CD4-positive, CD25-positive, alpha-beta regulatory T cell (primary cell): ENCODE measurements at regions not wholly inside any gene's neighbourhood (a gene's known extent, or its start where the extent isn't known, plus 50 kb on each side); places are given as distances from the start of the nearest gene placed in this dataset.

Source experiments
- ATAC-seq, 2 donors: fragments of 150-1000 bp; cut with Tn5 transposase; one replicate each; pipeline ENCODE4 v1.10.0; 2021; ENCODE audit warnings: low read depth in 2 of 2, moderate number of reproducible peaks in 2 of 2, moderate library complexity in 1 of 2
- DNase-seq, 3 donors: peaks; one replicate each; pipeline versions ENCODE4 v3.0.0 to v3.0.0-alpha.2; 2012 to 2022; ENCODE audit warnings: mixed read lengths in 1 of 3
- H3K27ac ChIP-seq: one replicate; pipeline ENCODE4 v1.7.0; 2013; ENCODE audit warnings: mild to moderate bottlenecking, low read length; ENCODE audit not compliant: insufficient read depth, poor library complexity, severe bottlenecking
- H3K27me3 ChIP-seq: one replicate; pipeline ENCODE4 v1.7.0; 2013; ENCODE audit warnings: low read length; ENCODE audit not compliant: control insufficient read depth, insufficient read depth
- H3K36me3 ChIP-seq: one replicate; pipeline ENCODE4 v1.7.0; 2013; ENCODE audit warnings: mild to moderate bottlenecking, low read length, moderate library complexity; ENCODE audit not compliant: control insufficient read depth, insufficient read depth
- H3K4me1 ChIP-seq: 2 replicates; pipeline ENCODE4 v1.7.0; 2013; ENCODE audit warnings: mild to moderate bottlenecking, low read length; ENCODE audit not compliant: insufficient read depth, control insufficient read depth, poor library complexity, severe bottlenecking
- H3K4me3 ChIP-seq: one replicate; pipeline ENCODE4 v1.7.0; 2013; ENCODE audit warnings: low read depth, mild to moderate bottlenecking, low read length, moderate library complexity
- H3K9me3 ChIP-seq, 2 experiments: 1 replicate in 1 of 2; 2 replicates in 1 of 2; pipeline ENCODE4 v1.7.0; 2013; ENCODE audit warnings: low read length in 2 of 2, mild to moderate bottlenecking in 1 of 2, moderate library complexity in 1 of 2; ENCODE audit not compliant: control insufficient read depth in 2 of 2
- H3K27ac Mint-ChIP-seq, 3 donors: one replicate each; pipeline ENCODE4 v1.8.0; 2020 to 2022; ENCODE audit warnings: mild to moderate bottlenecking in 3 of 3, mixed read lengths in 3 of 3, moderate library complexity in 2 of 3
- H3K27me3 Mint-ChIP-seq: one replicate; pipeline ENCODE4 v1.8.0; 2022; ENCODE audit warnings: mild to moderate bottlenecking, mixed read lengths
- H3K36me3 Mint-ChIP-seq: one replicate; pipeline ENCODE4 v1.8.0; 2020; ENCODE audit warnings: mixed read lengths
- H3K4me1 Mint-ChIP-seq, 4 donors: one replicate each; pipeline ENCODE4 v1.8.0; 2020 to 2022; ENCODE audit warnings: mixed read lengths in 4 of 4, mild to moderate bottlenecking in 1 of 4
- H3K4me3 Mint-ChIP-seq, 4 donors: one replicate each; pipeline ENCODE4 v1.8.0; 2020 to 2022; ENCODE audit warnings: mild to moderate bottlenecking in 4 of 4, mixed read lengths in 4 of 4, moderate library complexity in 3 of 4
- H3K9me3 Mint-ChIP-seq, 7 donors: one replicate each; pipeline ENCODE4 v1.8.0; 2020 to 2022; ENCODE audit warnings: mixed read lengths in 7 of 7, mild to moderate bottlenecking in 3 of 7, moderate library complexity in 2 of 7

- DNase-seq (no peak), ATAC-seq (no peak)
- peaks cover 3 to 17% (median 9%) of the 10 kb centered on the region in 7 donors for H3K9me3 Mint-ChIP-seq
- no peak overlapping the region for H3K27ac ChIP-seq
- no peaks in the 10 kb centered on the region for H3K4me1 Mint-ChIP-seq
- no peaks in the 10 kb centered on the region for H3K4me1 ChIP-seq
- H3K36me3 Mint-ChIP-seq = no peaks in the 10 kb centered on the region
- H3K36me3 ChIP-seq = no peaks in the 10 kb centered on the region
- no peaks in the 10 kb centered on the region for H3K27me3 Mint-ChIP-seq
- H3K9me3 ChIP-seq = peaks cover 0 to 3% of the 10 kb centered on the region in 2 experiments
- H3K27me3 ChIP-seq = no peaks in the 10 kb centered on the region
- H3K4me3 ChIP-seq = no peak overlapping the region
- H3K4me3 Mint-ChIP-seq = no peak overlapping the region
- no peak overlapping the region for H3K27ac Mint-ChIP-seq
These were observed 184.4 kb downstream of the PCDH7 start for GRCh38 chr4:30904588-30904987.

- Mint-ChIP-seq H3K27me3 (no peaks in the 10 kb centered on the region), H3K36me3 (no peaks in the 10 kb centered on the region), H3K4me3 (no peak overlapping the region), H3K27ac (no peak overlapping the region), H3K9me3 (peaks cover 0 to 51% (median 6%) of the 10 kb centered on the region in 7 donors), H3K4me1 (no peaks in the 10 kb centered on the region)
- Histone ChIP-seq H3K36me3 (no peaks in the 10 kb centered on the region), H3K4me3 (no peak overlapping the region), H3K4me1 (no peaks in the 10 kb centered on the region), H3K27ac (no peak overlapping the region), H3K27me3 (no peaks in the 10 kb centered on the region), H3K9me3 (no peaks in the 10 kb centered on the region)
- DNase-seq = no peak
- no peak for ATAC-seq
These were observed 192.0 kb downstream of the PCDH7 start for GRCh38 chr4:30912098-30912714.

DNA sequence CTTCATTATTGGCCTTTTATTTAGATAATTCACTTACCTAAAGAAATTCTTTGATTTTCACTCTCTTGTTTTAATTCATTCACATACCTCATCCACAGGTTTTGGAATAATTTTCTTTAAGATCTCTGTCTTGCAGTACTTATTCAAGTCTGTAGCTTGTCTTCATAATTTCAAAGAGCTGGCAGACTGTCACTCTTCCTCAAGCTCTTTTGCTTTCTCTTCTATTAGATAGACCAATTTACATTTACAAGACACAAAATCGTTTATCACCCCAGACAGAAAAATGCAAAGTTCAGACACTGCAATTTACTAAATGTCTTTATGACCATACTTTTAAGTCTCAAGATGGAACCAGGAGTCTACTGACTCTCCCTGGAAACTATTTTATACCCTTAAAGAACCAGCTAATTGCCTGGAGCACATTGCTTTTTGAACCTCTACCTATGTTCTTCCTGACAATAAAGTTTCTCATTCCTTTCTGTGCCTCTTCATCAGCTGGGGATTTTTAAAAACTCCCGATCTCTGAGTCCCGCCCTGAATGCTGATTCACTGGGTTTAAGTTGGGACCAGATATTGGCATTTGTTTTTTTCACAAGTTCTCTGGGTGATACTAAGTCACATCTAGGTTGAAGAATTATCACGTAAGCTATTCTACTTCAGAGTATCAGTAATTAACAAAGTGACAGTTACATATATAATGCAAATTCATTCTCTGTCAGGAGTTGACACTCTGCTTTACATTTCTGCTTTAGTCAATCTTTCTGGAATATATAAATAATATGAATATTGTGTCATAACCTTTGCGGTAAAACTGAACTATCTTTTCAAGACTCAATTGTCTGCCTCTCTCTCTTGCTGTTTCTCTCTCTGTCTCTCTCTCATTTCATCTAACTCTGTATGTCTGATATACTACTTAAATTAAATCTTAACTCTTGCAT, 196.4 kb downstream of the PCDH7 start:
- Histone ChIP-seq H3K27me3 (no peaks in the 10 kb centered on the region), H3K9me3 (no peaks in the 10 kb centered on the region), H3K27ac (no peak overlapping the region), H3K4me1 (no peaks in the 10 kb centered on the region), H3K36me3 (no peaks in the 10 kb centered on the region), H3K4me3 (no peak overlapping the region)
- ATAC-seq = no peak
- H3K36me3 Mint-ChIP-seq = no peaks in the 10 kb centered on the region
- H3K4me3 Mint-ChIP-seq = no peak overlapping the region
- DNase-seq = no peak
- H3K9me3 Mint-ChIP-seq = peaks cover 3 to 36% (median 9%) of the 10 kb centered on the region in 7 donors
- no peak overlapping the region for H3K27ac Mint-ChIP-seq
- no peaks in the 10 kb centered on the region for H3K27me3 Mint-ChIP-seq
- H3K4me1 Mint-ChIP-seq = no peaks in the 10 kb centered on the region

GRCh38 chr4:30917946-30918345, 197.8 kb downstream of the PCDH7 start:
- no peaks in the 10 kb centered on the region for H3K4me1 ChIP-seq
- H3K4me3 ChIP-seq = no peak overlapping the region
- H3K27me3 ChIP-seq = no peaks in the 10 kb centered on the region
- H3K27ac Mint-ChIP-seq = no peak overlapping the region
- H3K27ac ChIP-seq = no peak overlapping the region
- peaks cover 3 to 33% (median 9%) of the 10 kb centered on the region in 7 donors for H3K9me3 Mint-ChIP-seq
- H3K4me3 Mint-ChIP-seq = no peak overlapping the region
- H3K9me3 ChIP-seq = no peaks in the 10 kb centered on the region
- H3K36me3 Mint-ChIP-seq = no peaks in the 10 kb centered on the region
- ATAC-seq (no peak), DNase-seq (no peak)
- H3K4me1 Mint-ChIP-seq = no peaks in the 10 kb centered on the region
- H3K27me3 Mint-ChIP-seq = no peaks in the 10 kb centered on the region
- no peaks in the 10 kb centered on the region for H3K36me3 ChIP-seq

- ATAC-seq = no peak
- DNase-seq = no peak
- Histone ChIP-seq H3K27ac (no peak overlapping the region), H3K4me3 (no peak overlapping the region), H3K36me3 (no peaks in the 10 kb centered on the region), H3K27me3 (no peaks in the 10 kb centered on the region), H3K9me3 (no peaks in the 10 kb centered on the region), H3K4me1 (no peaks in the 10 kb centered on the region)
- Mint-ChIP-seq H3K4me1 (no peaks in the 10 kb centered on the region), H3K27me3 (no peaks in the 10 kb centered on the region), H3K9me3 (peaks cover 3 to 26% (median 9%) of the 10 kb centered on the region in 7 donors), H3K36me3 (no peaks in the 10 kb centered on the region), H3K27ac (no peak overlapping the region), H3K4me3 (no peak overlapping the region)
These were observed 199.3 kb downstream of the PCDH7 start for GRCh38 chr4:30919458-30919857.

GRCh38 chr4:30920043-30920442, 199.9 kb downstream of the PCDH7 start:
- Mint-ChIP-seq H3K4me3 (no peak overlapping the region), H3K27me3 (no peaks in the 10 kb centered on the region), H3K9me3 (peaks cover 3 to 27% (median 9%) of the 10 kb centered on the region in 7 donors), H3K27ac (no peak overlapping the region), H3K4me1 (no peaks in the 10 kb centered on the region), H3K36me3 (no peaks in the 10 kb centered on the region)
- no peaks in the 10 kb centered on the region for H3K4me1 ChIP-seq
- no peaks in the 10 kb centered on the region for H3K9me3 ChIP-seq
- H3K27me3 ChIP-seq = no peaks in the 10 kb centered on the region
- no peak overlapping the region for H3K4me3 ChIP-seq
- ATAC-seq (no peak), DNase-seq (no peak)
- no peaks in the 10 kb centered on the region for H3K36me3 ChIP-seq
- H3K27ac ChIP-seq = no peak overlapping the region

DNA sequence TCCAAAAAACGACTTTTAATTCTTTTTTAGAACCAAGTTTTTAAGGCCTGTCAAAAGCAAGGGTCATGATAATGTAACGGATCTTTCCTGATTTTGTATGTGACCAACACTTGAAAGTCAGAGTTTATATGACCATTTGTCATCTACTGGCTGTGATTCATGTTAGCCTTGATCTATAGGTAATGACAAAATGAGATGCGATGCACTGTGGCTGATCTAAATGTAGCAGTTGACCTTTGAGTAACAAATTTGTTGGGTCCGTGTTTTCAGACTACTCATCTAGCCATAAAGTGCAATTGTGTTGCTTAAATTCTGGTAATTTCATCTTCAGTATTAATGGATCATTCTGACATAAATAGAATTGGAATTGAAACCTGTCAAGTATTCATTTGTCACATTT, 202.5 kb downstream of the PCDH7 start:
- Mint-ChIP-seq H3K36me3 (no peaks in the 10 kb centered on the region), H3K4me1 (peaks cover 0 to 4% (median 0%) of the 10 kb centered on the region in 4 donors), H3K27me3 (no peaks in the 10 kb centered on the region), H3K9me3 (peaks cover 4 to 15% (median 4%) of the 10 kb centered on the region in 7 donors), H3K27ac (no peak overlapping the region), H3K4me3 (no peak overlapping the region)
- DNase-seq (no peak), ATAC-seq (no peak)
- Histone ChIP-seq H3K4me1 (no peaks in the 10 kb centered on the region), H3K27me3 (no peaks in the 10 kb centered on the region), H3K9me3 (no peaks in the 10 kb centered on the region), H3K36me3 (no peaks in the 10 kb centered on the region), H3K4me3 (no peak overlapping the region), H3K27ac (no peak overlapping the region)
